ENCODE measurements at regions not wholly inside any gene's neighbourhood (a gene's known extent, or its start where the extent isn't known, plus 50 kb on each side); places are given as distances from the start of the nearest gene placed in this dataset.
"Not testable (repeated sequence)": the region's sequence is repeated elsewhere in the genome, so short reads cannot be mapped to it uniquely, and the experiment has no call there.

DNA sequence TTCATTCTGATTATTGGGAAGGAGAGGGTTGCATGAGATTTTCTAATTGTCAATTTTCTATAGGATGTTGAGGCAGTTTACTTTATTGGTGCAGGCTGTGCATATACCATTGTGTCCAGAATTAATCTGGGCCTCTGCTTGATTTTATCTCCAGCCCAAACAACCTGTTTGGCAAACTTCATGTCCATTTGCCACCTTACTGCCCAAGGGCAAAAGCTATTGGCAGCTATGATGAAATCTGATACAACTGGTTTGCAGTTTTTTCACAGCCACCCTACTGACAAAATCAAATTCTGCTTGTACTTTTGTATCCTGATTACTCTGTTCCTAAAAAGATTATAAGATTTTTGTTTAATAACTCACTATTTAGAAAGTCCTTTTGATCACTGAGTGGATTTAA, 789.2 kb upstream of the FBXO33 start:
- no peak for DNase-seq

DNA sequence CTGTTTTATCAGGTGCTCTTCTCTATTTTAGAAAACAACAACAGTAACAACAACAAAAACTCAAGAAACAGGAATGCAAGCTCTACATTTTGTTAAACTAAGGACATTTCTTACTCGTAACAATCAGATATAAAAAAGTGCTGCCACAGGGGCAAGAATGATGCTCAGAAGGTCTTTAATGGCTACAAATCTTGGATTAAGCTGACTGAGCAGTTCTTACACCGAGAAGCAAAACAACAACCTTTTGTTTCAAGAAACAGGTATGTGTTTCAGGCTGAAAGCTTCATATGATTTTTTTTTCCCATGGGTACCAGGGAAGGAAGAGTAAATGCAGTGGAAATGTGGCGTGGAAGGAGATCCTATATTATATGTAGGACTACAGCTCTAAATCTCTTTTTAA, 786.8 kb upstream of the FBXO33 start:
- DNase-seq = no peak

DNA sequence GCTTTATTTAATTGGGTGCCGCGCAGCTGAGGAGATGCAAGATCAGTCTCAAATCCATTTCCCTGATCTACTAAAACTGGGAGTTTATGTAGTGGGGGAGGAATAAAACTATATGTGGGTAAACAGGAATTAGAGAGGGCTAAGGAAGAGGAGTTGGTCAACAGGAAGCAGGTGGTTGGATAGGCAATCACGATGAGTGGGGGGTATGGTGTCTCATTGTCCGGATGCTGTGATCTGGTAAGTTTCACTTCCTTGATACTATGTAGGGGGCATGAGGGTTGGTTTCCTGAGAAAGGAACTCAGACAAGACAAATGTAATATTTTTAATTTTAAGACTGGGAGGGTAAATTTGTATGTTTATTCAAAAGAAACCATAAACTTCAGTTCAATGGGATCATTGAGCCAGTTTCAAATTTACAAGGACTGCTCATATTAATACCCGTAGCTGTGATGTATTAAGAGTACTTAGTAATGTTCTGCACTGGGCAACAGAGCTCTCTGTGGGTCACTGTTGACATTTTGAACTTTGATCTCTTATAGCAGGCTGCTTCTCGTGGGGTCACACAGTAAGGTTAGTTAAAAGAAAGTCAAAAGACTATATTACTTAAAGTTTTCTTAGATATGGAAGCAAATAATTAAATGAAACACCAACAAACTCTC, 786.2 kb upstream of the FBXO33 start:
- no peak for DNase-seq

DNA sequence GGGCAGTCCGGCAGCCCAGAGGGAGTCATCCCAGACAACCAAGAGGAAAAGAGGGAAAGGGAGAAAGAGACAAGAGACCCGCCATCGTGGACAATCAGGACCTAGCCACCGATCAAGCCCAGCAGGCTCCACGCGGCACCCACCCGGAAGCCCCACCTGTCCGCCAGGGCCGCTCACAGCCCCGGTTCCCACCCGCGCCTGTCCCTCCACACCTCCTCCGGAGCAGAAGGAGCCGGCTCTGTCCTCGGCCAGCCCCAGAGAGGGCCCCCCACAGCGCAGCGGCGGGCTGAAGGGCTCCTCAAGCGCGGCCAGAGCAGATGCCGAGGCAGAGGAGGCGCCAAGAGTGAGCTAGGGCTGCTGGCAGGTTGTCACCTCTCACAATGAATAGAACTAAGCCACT, 784.7 kb upstream of the FBXO33 start:
- peak in 1 of 2 experiments; percentile 32 for DNase-seq

DNA sequence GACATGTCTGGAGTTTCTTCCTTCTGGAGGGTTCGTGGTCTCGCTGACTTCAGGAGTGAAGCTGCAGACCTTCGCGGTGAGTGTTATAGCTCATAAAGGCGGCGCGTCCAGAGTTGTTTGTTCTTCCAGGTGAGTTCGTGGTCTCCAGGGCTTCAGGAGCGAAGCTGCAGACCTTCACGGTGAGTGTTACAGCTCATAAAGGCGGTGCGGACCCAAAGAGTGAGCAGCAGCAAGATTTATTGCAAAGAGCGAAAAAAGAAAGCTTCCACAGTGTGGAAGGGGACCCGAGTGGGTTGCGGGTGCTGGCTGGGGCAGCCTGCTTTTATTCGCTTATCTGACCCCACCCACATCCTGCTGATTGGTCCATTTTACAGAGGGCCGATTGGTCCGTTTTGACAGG, 784.2 kb upstream of the FBXO33 start:
- DNase-seq = not testable (repeated sequence)

DNA sequence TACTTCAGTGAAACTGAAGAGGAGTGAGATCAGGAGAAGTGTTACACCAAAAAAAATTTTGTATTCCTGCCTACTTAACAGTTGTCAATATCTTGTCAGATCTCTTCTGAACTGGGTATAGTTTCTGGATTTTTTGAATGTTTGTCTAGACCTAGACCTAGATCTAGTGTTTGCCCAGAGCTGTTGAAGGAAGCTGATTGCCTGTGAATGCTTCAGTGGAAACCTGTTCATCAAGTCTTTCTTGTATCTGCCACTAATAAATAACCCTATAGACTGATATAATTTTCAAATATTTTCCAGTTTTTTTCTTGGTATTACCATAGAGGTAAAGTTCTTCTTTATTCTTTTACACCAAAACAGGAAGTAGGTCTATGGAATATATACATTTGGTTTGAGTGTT, 781.5 kb upstream of the FBXO33 start:
- DNase-seq = no peak

DNA sequence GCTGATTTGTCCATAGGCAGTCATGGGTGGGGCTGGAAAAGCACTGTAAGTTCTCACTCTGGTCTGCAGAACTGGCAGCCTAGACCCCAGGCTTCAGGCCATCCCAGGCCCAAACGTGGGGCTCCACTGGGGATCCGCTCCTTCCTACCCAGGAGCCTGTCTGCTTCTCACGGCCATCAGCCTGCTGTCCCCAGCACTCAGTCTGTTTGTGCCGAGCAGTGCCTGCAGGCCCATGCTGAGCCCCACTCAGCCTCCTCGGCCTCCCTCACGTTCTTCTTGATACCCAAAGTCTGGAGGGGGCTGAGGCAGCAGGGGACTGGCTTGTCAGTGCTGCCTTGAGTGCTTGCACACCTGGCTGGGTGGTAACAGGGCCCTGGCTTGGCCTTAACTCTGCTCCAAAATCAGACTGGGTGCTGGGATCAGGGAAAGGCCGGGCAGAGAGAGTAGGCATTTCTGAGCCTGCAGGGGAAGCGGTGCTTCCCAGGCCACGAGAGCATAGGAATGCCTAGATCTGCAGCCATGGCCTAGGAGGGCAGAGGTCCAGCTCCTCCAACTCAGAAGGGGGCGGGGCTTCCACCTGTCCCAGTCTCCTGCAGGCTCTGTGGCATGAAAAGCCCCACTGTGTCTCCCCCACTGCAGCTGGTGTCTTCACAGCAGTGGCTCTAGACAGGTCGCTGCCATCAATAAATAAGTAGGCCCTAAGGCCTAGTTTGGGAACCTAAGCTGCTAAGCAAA, 772.4 kb upstream of the FBXO33 start:
- no peak for DNase-seq

DNA sequence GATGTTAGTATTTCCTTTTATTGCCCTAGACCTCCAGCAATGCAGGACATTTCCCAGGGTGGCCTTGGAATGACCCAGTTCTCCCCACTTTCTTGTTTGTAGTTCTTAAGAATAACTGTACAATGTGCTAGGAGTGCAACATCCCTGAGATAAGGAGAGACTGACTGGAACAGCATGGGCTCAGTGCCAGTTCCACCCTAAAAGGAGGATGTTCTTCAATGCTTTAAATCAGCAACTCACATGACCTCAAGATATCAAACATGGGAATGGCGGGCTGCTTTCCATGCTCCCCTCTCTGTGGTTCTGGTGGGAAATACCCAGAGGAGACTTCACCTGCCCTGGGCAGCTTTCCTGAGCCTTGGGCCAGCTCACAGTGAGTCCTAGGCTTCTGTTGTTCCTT, 766.9 kb upstream of the FBXO33 start:
- no peak for DNase-seq

DNA sequence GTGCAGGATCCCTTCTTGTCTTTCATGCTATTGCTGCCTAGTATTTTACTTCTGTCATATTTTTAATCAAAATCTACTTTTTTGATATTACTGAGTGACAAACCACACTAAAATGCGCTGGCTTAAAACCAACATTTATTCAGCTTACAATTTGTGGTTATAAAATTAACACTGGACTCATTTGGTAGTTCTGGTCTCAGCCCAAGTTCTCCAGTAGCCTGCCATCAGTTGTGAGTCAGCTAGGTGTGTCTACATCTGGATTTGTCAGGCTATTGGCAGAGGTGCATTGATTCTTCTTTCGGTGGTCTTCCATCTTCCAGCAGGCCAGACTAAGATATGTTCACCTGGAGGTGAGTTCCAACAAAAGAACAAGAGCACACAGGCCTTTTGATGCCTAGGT, 765.1 kb upstream of the FBXO33 start:
- DNase-seq = no peak

DNA sequence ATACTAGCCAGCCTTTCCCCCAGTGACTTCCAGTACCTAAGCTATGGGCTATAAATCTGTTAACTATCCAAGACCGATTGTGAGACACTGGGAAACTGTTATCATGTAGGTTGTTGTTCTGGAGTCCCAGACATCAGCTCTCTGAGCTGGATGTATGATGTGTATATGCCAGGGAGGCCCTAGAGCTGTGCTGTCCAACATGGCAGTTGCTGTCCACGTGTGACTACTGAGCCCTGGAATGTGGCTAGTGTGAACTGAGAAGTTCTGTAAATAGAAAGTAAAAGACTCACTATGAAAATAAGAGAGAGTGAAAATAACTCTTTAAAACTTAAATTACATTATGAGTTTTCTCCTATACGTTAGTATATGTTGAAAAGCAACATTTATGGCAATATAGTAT, 755.8 kb upstream of the FBXO33 start:
- DNase-seq = no peak

DNA sequence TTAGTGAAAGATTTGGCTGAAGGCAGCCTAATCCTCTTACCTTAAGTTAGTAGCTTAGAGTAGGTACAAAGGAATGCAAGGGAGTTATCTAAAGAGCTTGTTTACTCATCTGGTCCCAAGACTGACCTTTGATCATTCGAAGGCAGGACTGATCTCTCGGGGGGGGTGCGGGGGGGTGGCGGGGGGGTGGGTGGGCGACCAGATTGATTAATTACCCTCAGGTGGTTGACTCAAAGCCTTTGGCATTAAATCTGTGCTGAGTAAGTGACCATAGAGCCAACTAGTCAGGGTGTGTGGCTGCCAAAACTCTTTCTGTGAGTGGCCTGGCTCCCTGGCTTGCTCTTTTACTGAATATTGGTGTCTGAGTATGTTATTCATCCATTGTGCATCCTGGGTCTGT, 731.9 kb upstream of the FBXO33 start:
- DNase-seq = no peak

DNA sequence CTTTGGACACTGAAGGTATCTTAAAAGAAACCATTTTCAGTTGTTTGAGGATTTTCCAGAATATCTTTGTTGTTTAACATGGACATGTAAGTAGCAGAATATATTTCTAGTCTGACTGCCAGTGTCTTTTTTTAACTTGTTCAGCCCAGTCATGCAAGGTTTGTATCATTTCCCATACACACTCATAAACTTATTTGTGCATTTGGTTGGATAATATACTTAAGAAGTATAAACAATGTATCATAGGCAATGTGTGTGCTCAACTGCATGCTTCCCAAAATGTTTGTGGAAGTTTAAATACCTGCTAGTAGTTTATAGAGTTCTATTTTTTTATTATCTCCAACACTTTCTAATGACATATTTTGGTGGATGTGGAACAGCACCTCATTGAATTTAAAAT, 707.4 kb upstream of the FBXO33 start:
- no peak for DNase-seq

DNA sequence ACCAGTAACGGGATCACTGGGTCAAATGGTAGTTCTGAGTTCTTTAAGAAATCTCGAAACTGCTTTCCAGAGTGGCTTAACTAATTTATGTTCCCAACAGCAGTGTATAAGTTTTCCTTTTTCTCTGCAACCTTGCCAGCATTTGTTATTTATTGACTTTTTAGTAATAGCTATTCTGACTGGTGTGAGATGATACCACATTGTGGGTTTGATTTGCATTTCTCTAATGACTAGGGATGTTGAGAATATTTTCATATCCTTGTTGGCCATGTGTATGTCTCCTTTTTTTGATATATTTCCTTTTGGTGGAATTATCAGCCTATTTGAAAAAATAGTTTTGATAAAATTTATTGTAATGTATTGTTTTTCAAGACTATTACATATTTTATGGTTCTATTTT, 701.2 kb upstream of the FBXO33 start:
- DNase-seq = no peak

DNA sequence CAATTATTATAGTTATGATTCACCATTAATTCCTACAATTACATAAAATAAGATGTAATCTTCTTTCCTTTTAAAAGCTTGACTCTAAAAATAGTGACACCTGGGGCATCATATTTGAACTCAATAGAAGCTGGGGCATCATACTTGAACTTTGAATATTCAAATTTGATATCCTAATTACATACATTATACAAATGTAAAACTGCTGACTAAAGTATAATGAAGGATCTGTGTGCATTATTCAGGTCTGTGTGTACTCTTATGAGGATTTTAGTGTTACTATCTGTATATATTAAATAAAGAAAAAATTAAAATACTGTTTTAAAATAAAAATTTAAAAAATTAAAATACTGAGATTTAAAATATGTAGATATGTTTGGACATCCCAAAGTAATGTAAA, 696.9 kb upstream of the FBXO33 start:
- DNase-seq = no peak

DNA sequence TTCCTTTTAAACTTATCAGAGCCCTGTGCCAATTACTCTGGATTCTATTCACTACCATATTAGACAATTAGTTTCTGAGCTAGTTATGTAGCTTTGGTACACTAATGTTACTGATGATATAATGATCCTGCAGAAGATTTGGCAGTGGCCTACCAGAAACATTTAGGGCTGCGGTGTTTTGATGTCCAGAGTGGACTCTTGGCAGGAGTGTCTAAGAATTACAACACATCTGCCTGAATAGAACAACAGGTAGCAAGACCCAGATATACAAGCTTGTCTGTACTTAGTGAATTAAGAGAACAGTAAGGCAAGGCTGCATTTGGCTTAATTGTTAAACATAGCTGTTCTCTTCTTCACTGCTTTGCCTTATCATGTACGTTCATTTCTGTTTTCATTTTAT, 691.6 kb upstream of the FBXO33 start:
- no peak for DNase-seq

DNA sequence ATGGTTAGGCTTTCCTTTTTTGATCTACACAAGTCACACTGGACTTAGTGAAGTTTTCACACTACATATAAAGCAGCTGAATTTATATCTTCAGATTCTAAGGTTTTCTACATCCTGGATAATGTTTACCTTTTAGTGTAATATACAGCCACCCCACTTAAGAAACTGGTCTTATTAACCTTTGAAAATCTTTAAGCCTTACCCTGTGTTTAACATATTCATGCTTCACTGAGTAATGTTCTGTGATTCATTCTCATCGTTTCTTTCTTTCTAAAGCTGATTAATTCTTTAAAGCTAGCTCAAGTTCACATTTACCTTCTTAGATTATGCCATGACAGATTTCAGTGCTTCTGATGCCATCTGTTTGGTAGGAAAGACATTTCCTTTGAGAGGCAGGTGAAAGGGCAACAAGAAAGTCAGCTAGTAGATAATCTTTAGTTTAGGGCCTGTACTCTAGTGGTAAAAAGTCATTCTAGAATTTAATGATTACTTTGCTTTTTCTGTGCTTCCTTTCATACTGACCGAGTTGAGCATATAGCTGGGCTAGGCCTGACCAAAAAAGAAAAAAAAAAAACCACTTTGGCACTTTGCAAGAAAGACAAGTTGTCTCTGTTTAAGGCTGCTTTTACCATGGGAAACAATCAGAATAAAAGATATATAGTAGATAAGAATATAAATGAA, 690.9 kb upstream of the FBXO33 start:
- no peak for DNase-seq

DNA sequence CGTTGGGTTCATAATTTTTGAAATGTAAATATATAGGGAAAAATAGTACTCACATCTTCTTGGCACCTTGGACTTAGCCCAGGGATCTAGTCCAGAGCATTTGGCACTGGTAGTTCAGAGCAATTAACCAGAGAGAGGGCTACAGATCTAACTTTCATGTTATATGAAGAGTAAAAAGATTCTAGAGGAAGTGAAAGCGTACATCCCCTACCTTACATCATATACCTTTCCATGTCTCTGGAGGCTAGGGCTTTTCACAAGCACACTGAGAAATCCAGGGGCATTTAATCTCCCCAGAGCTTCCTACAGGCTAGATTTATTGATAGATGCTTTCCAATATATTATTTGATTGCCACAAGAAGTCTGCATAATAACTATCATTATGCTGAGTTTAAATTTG, 687.5 kb upstream of the FBXO33 start:
- peak in 1 of 2 experiments; percentile 26 for DNase-seq

DNA sequence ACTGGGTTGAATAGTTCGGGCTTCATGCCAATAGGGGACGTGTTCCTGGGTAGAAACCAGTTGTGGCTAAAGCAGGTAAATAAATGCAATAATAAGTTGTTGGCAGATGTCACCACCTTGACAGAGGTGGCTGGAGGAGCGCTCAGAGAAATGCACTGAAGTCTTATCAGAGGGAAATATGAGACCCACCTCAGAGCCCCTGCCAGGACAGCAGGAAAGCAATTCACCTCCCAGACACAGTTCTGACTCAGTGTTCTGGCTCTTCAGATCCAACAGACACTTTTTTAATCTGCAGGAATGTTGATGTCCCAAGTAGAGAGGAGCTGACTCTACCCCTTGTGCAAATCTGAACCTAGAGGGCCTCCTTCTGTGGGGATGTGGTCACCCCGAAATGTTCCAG, 687.1 kb upstream of the FBXO33 start:
- peak in 1 of 2 experiments; percentile 4 for DNase-seq

DNA sequence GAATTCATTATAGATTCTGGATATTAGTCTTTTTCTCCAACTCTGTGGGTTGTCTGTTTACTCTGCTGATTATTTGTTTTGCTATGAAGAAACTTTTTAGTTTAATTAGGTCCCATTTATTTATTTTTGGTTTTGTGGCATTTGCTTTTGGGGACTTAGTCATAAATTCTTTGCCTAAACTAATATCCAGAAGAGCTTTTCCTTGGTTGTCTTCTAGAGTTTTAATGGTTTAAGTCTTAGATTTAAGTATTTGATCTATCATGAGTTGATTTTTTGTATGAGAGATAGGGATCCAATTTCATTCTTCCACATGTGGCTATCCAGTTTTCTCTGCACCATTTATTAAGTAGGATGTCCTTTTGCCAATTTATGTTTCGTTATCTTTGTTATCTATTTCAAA, 683.4 kb upstream of the FBXO33 start:
- DNase-seq = no peak

DNA sequence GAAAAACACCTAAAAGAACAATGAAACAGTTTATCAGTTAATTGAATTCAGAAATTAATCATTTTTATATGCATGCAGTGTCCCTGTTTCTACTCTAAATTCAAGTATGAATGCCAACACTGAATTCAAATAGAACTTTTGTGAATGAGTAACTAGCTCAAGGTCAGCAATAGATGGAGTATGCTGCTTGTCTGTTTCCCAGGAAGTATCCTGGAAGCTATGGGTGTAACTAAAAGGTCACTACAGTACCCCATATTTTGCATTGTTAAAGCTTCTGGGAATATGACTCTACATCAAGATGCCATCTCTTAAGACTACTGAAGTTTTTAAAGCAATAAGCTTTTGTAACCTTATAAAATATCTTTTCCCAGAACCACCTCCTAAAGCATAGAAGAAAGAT, 681.4 kb upstream of the FBXO33 start:
- no peak for DNase-seq

DNA sequence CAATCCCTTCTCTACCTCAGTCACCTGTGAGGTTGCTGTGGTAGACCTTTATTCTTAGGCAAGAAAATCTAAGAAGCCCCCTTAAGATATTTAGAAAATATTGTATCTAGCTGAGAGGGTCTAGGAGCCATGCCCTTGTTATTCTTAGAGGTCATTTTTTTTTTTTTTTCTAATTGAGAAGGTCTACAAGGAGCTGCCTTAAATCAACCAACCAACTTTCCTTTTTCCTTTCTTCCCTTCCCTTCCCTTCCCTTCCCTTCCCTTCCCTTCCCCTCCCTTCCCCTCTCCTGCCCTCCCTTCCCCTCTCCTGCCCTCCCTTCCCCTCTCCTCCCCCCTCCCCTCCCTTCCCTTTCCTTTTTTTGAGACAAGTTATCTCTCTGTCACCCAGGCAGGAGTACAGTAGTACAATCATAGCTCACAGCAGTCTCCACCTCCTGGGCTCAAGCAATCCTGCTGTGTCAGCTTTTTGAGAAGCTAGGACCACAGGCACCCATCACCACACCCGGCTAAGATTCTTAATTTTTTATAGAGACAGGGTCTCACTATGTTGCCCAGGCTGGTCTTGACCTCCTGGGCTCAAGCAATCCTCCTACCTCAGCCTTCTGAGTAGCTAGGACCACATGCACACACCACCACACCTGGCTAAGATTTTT, 668.4 kb upstream of the FBXO33 start:
- no peak for DNase-seq

DNA sequence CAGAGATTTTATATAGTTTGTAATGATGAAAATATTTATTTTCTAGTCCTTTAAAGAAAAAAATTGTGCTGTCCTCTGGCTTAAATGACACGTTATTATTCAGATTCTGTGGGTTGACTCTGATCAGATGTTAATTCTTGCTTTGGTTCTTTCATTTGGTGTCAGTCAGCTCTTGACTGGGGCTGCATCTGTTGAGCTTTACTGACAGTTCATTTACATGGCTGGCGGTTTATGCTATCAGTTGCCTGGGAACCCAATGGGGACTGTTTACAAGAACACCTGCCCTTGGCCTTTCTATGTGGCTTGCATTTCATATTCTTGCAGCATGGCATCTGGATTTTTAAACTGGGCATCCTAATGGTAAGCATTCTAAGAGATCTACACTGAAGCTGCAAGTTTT, 667.1 kb upstream of the FBXO33 start:
- DNase-seq = no peak

DNA sequence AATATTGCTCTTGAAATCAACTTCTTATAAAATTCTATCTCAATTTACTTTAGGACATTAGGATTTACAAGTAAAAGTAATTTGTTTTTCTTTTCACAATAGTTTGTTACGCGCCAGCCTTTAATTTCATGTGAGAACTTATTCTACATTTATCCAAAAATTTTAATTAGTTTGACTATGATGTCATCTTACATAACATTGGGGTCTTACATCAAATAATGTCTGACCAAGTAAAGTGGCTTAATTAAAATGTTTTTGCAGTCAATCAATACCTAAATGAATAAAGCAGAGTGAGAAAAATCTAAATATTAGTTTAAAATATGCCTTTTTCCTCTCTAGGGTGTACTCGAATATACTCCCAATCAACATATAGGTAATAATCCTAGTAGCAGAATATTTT, 666.2 kb upstream of the FBXO33 start:
- DNase-seq = no peak

DNA sequence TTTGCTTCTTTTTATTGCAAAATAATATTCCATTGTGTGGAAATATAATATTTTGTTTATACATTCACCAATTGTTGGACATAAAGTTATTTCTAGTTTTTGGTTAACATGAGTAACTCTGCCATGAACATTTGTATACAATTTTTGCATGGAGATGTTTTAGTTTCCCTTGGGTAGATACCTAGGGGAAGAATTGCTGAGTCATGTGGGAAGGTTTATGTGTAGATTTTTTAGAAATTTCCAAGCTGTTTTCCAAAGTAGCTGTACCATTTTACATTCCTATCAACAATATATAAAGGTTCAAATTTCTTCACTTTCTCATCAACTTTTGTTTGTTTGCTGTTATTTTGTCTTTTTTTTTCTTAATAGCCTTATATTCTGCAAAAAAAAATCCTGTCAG, 664.7 kb upstream of the FBXO33 start:
- DNase-seq = no peak
